SK-N-SH (cell line): ENCODE measurements at regions not wholly inside any gene's neighbourhood (a gene's known extent, or its start where the extent isn't known, plus 50 kb on each side); places are given as distances from the start of the nearest gene placed in this dataset.
"Not testable (repeated sequence)": the region's sequence is repeated elsewhere in the genome, so short reads cannot be mapped to it uniquely, and the experiment has no call there.

Source experiments
- CTCF ChIA-PET: fragments of 300-600, 350-600 bp; formaldehyde crosslinking; extraction: SDS; loops from one replicate; lab custom pipeline; 2021; lab: Yijun Ruan, JAX
- POLR2A ChIA-PET: fragments of 350-600 bp; sonication (Branson Sonifier 250); formaldehyde crosslinking; extraction: SDS; loops from one replicate; lab custom pipeline; 2020; ENCODE audit warnings: antibody characterized with exemption, inconsistent platforms; lab: Yijun Ruan, JAX
- DNase-seq: peaks from one replicate; pipeline ENCODE4 v3.0.0; 2012
- H2AFZ ChIP-seq: fragments of 200-600 bp; sonication (generic); 2 replicates; pipeline ENCODE4 v1.8.1; 2016; ENCODE audit warnings: antibody characterized with exemption, mild to moderate bottlenecking, low read depth
- H3F3A ChIP-seq: fragments of 200-600 bp; sonication (generic); replicated peaks from 2 replicates; pipeline ENCODE3; 2016; ENCODE audit warnings: antibody characterized with exemption, mild to moderate bottlenecking; ENCODE audit not compliant: insufficient read depth
- H3K27ac ChIP-seq, 2 experiments: fragments of 200-500 bp in 1 of 2; fragments of 200-600 bp in 1 of 2; sonication (Bioruptor generic) in 1 of 2; sonication (generic), shearing (Covaris generic) in 1 of 2; 2 replicates each; pipeline versions ENCODE4 v1.5.1 to v1.6.1; 2014 to 2016; ENCODE audit warnings: low read depth in 2 of 2, inconsistent platforms in 1 of 2, low read length in 1 of 2, mild to moderate bottlenecking in 1 of 2, mixed read lengths in 1 of 2
- H3K27me3 ChIP-seq: fragments of 200-600 bp; sonication (generic), shearing (Covaris generic); 2 replicates; pipeline ENCODE4 v1.6.1; 2016; ENCODE audit warnings: mixed run types; ENCODE audit not compliant: insufficient read depth
- H3K36me3 ChIP-seq, 2 experiments: fragments of 200-500 bp in 1 of 2; fragments of 200-600 bp in 1 of 2; sonication (Bioruptor generic) in 1 of 2; sonication (generic) in 1 of 2; replicated peaks in 1 of 2; 2 replicates each; pipeline versions ENCODE3 to v1.5.1; 2014 to 2016; ENCODE audit warnings: low read length in 1 of 2, mild to moderate bottlenecking in 1 of 2; ENCODE audit not compliant: insufficient read depth in 2 of 2, control insufficient read depth in 1 of 2
- H3K4me1 ChIP-seq, 2 experiments: fragments of 200-500 bp in 1 of 2; fragments of 200-600 bp in 1 of 2; sonication (Bioruptor generic) in 1 of 2; sonication (generic), shearing (Covaris generic) in 1 of 2; 2 replicates each; pipeline versions ENCODE4 v1.5.1 to v1.6.1; 2014 to 2016; ENCODE audit warnings: low read depth in 1 of 2, low read length in 1 of 2, mixed run types in 1 of 2; ENCODE audit not compliant: insufficient read depth in 2 of 2, control insufficient read depth in 1 of 2
- H3K4me2 ChIP-seq: fragments of 200-600 bp; sonication (generic), shearing (Covaris generic); 2 replicates; pipeline ENCODE4 v1.6.1; 2017; ENCODE audit warnings: mixed run types
- H3K4me3 ChIP-seq, 2 experiments: fragments of 200-500 bp in 1 of 2; fragments of 200-600 bp in 1 of 2; sonication (Bioruptor generic) in 1 of 2; sonication (generic), shearing (Covaris generic) in 1 of 2; 2 replicates each; pipeline versions ENCODE4 v1.5.1 to v1.8.1; 2014 to 2016; ENCODE audit warnings: low read depth in 2 of 2, inconsistent platforms in 1 of 2, low read length in 1 of 2, mild to moderate bottlenecking in 1 of 2, mixed read lengths in 1 of 2, moderate library complexity in 1 of 2
- H3K79me2 ChIP-seq: fragments of 200-600 bp; sonication (generic); 2 replicates; pipeline ENCODE4 v1.8.1; 2017; ENCODE audit warnings: mild to moderate bottlenecking; ENCODE audit not compliant: insufficient read depth
- H3K9ac ChIP-seq: fragments of 200-600 bp; sonication (generic); 2 replicates; pipeline ENCODE4 v1.6.1; 2017; ENCODE audit warnings: mixed run types
- H3K9me2 ChIP-seq: fragments of 200-600 bp; sonication (generic); 2 replicates; pipeline ENCODE4 v1.6.1; 2017; ENCODE audit warnings: mixed run types
- H3K9me3 ChIP-seq: fragments of 200-600 bp; sonication (generic); 2 replicates; pipeline ENCODE4 v1.6.1; 2017; ENCODE audit warnings: mixed run types, mild to moderate bottlenecking, moderate library complexity
- H4K20me1 ChIP-seq: fragments of 200-600 bp; sonication (generic); 2 replicates; pipeline ENCODE4 v1.6.1; 2017; ENCODE audit warnings: mild to moderate bottlenecking, mixed run types; ENCODE audit not compliant: insufficient read depth
- CHD2 ChIP-seq: fragments of 150-350 bp; IDR thresholded peaks from 2 replicates; pipeline ENCODE4 v1.6.1; 2018; ENCODE audit warnings: low read length; ENCODE audit not compliant: partially characterized antibody
- ELF1 ChIP-seq: IDR thresholded peaks from 2 replicates; pipeline ENCODE4 v1.4.0; 2012
- EP300 ChIP-seq, 2 experiments: IDR thresholded peaks; 2 replicates each; pipeline versions ENCODE4 v1.4.0 to v1.6.1; 2012; ENCODE audit warnings: borderline replicate concordance in 1 of 2, low read depth in 1 of 2, low read length in 1 of 2
- EZH2phosphoT487 ChIP-seq: fragments of 200-600 bp; sonication (generic); IDR thresholded peaks from 2 replicates; pipeline ENCODE4 v1.6.1; 2017; ENCODE audit warnings: low read depth, mixed run types, mild to moderate bottlenecking, antibody characterized with exemption, moderate library complexity, borderline replicate concordance
- FOXJ3 ChIP-seq: sonication (generic); formaldehyde crosslinking; IDR thresholded peaks from 2 replicates; pipeline ENCODE4 v1.5.1; 2020; ENCODE audit warnings: mild to moderate bottlenecking, missing genetic modification reagents
- GATA2 ChIP-seq: sonication (generic); formaldehyde crosslinking; IDR thresholded peaks from 2 replicates; pipeline ENCODE4 v1.5.0; 2020; ENCODE audit warnings: mild to moderate bottlenecking, missing genetic modification reagents
- JUND ChIP-seq: IDR thresholded peaks from 2 replicates; pipeline ENCODE4 v1.4.0; 2012
- MEF2A ChIP-seq: IDR thresholded peaks from 2 replicates; pipeline ENCODE4 v1.4.0; 2012; ENCODE audit warnings: low read depth, borderline replicate concordance
- MXI1 ChIP-seq: IDR thresholded peaks from 2 replicates; pipeline ENCODE4 v1.6.1; 2012; ENCODE audit warnings: mild to moderate bottlenecking, low read depth, low read length, improper control_type of control experiment
- NFIC ChIP-seq: IDR thresholded peaks from 2 replicates; pipeline ENCODE4 v1.4.0; 2012; ENCODE audit warnings: borderline replicate concordance
- POLR2AphosphoS5 ChIP-seq: IDR thresholded peaks from 2 replicates; pipeline ENCODE4 v1.6.1; 2012; ENCODE audit warnings: low read depth, low read length
- RAD21 ChIP-seq: IDR thresholded peaks from 2 replicates; pipeline ENCODE4 v1.6.1; 2012; ENCODE audit warnings: mild to moderate bottlenecking, low read length
- RCOR1 ChIP-seq: fragments of 150-350 bp; IDR thresholded peaks from 2 replicates; pipeline ENCODE4 v1.6.1; 2017; ENCODE audit warnings: antibody characterized with exemption, low read length
- SIN3A ChIP-seq: IDR thresholded peaks from 2 replicates; pipeline ENCODE4 v1.6.1; 2012; ENCODE audit warnings: low read depth, mild to moderate bottlenecking, low read length, moderate library complexity, borderline replicate concordance
- SMC3 ChIP-seq: IDR thresholded peaks from 2 replicates; pipeline ENCODE4 v1.6.1; 2012; ENCODE audit warnings: low read depth, low read length, improper control_type of control experiment
- TAF1 ChIP-seq: IDR thresholded peaks from 2 replicates; pipeline ENCODE4 v1.6.1; 2012; ENCODE audit warnings: low read depth, mild to moderate bottlenecking, low read length, moderate library complexity, borderline replicate concordance
- TCF12 ChIP-seq: IDR thresholded peaks from 2 replicates; pipeline ENCODE4 v1.4.0; 2012
- YY1 ChIP-seq: IDR thresholded peaks from 2 replicates; pipeline ENCODE4 v1.4.0; 2012; ENCODE audit warnings: low read depth, mild to moderate bottlenecking
- WGBS: methylation state at CpG from one replicate; pipeline ENCODE4 v1.1.6; 2017; ENCODE audit warnings: low lambda C conversion rate; 5-methylcytosine and 5-hydroxymethylcytosine counted together
- TF ChIP-seq, protein P1 (sequence below): fragments of 200-600 bp; sonication (generic); IDR thresholded peaks from 2 replicates; pipeline ENCODE4 v1.6.1; 2017; ENCODE audit warnings: antibody characterized with exemption, mild to moderate bottlenecking, moderate library complexity
- TF ChIP-seq, protein P2 (sequence below): IDR thresholded peaks from 2 replicates; pipeline ENCODE4 v1.4.0; 2012; ENCODE audit warnings: low read depth, borderline replicate concordance
- TF ChIP-seq, protein P3 (sequence below): IDR thresholded peaks from 2 replicates; pipeline ENCODE4 v1.4.0; 2012; ENCODE audit warnings: low read depth

DNA sequence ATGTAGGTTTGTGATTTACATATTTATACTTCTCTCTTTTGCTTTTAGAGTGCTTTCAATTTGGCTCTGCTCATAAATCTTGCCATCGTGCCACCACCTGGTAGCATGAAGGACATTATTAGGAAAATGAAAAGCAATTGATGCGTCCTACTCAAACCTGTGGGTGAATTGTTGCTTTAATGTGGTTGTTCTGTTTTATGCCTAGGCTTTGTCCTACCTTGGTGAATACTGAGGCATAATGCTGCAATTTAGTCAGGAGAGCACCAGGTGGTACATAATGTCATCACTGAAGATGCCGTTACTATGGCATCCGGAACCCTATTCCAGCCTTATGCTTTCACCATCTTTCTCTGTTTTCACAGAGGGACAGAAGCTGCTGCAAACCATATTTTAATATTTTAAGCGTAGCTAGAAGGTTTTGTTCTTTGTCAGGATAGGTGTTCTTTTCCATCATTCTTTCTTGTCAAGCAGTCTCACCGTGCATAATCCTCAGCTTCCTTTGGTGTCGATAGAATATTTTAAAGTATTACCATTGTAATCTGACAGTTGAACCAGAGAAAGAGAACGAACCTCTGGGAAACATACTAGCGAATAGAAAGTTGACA lies 68.5 kb upstream of the PKP2 start:
- CTCF ChIA-PET = interaction anchor here (0.9 to 1.1 kb wide), 2 partner anchors 18 kb away, joined by 3 read pairs; no protein-coding TSS in a partner anchor
- TF ChIP-seq JUND (no peak), SIN3A (no peak), TCF12 (no peak), MEF2A (no peak), ELF1 (no peak)
- TF ChIP-seq, all 33 proteins: peak for 0
- POLR2A ChIA-PET = no interaction called here

DNA sequence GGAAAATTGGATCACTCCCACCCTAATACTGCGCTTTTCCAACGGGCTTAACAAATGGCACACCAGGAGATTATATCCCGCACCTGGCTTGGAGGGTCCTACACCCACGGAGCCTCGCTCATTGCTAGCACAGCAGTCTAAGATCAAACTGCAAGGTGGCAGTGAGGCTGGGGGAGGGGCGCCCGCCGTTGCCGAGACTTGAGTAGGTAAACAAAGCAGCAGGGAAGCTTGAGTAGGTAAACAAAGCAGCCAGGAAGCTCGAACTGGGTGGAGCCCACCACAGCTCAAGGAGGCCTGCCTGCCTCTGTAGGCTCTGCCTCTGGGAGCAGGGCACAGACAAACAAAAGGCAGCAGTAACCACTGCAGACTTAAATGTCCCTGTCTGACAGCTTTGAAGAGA lies 59.8 kb upstream of the PKP2 start:
- H3K4me1 ChIP-seq, H3K79me2 ChIP-seq, POLR2A ChIA-PET, H4K20me1 ChIP-seq, CTCF ChIA-PET, H3K9me3 ChIP-seq, H3K9me2 ChIP-seq, H3K4me2 ChIP-seq, H3F3A ChIP-seq, H3K4me3 ChIP-seq, H3K27ac ChIP-seq, H3K36me3 ChIP-seq, DNase-seq, H3K27me3 ChIP-seq, H2AFZ ChIP-seq, H3K9ac ChIP-seq: not testable (repeated sequence)
- WGBS = 18% methylated on average over 7 of the region's 10 CpGs

More for the DNA sequence above, 68.5 kb upstream of the PKP2 start:
- Histone ChIP-seq H3K79me2 (no peaks in the 10 kb centered on the region), H3K9ac (no peak overlapping the region), H2AFZ (no peak overlapping the region), H3K27me3 (no peaks in the 10 kb centered on the region), H3K27ac (no peak overlapping the region), H4K20me1 (no peaks in the 10 kb centered on the region), H3K4me3 (no peak overlapping the region), H3K4me1 (no peaks in the 10 kb centered on the region), H3K36me3 (no peaks in the 10 kb centered on the region), H3K9me2 (no peaks in the 10 kb centered on the region), H3K9me3 (no peaks in the 10 kb centered on the region), H3F3A (no peaks in the 10 kb centered on the region), H3K4me2 (no peak overlapping the region)
- WGBS = 13% methylated on average over 9 of the region's 9 CpGs
- DNase-seq = no peak

DNA sequence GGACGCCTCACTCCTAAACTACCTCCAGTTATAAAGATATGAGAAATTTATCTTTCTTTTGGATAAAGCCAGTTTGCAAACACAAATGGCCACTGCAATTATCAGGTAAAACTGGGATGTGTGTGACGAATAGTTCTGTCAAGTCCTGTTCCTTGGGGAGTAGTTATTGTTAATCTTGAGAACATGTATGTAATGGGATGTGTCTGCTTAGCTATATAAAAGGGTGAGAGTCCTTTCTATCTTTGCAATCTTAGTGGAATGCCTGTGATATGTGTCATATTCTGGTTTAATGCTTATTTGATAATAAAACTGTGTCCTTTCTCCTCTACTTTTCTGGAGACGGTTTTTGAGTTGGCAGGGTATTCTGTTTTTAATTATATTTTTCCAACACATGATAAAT lies 56.1 kb upstream of the PKP2 start:
- WGBS = 7% methylated on average over 3 of the region's 3 CpGs

More for the DNA sequence above, 56.1 kb upstream of the PKP2 start:
- H3K27ac ChIP-seq = no peak overlapping the region
- H3K36me3 ChIP-seq = no peaks in the 10 kb centered on the region
- no peaks in the 10 kb centered on the region for H3K79me2 ChIP-seq
- H3K9me3 ChIP-seq = no peaks in the 10 kb centered on the region
- no peaks in the 10 kb centered on the region for H3K9me2 ChIP-seq
- H3K4me2 ChIP-seq = no peak overlapping the region
- no peaks in the 10 kb centered on the region for H3K27me3 ChIP-seq
- H3K9ac ChIP-seq = no peak overlapping the region
- H4K20me1 ChIP-seq = no peaks in the 10 kb centered on the region
- CTCF ChIA-PET = no interaction called here
- H3K4me3 ChIP-seq = no peak overlapping the region
- DNase-seq = no peak
- H2AFZ ChIP-seq = no peak overlapping the region
- H3K4me1 ChIP-seq = no peaks in the 10 kb centered on the region
- TF ChIP-seq, protein P1, sequence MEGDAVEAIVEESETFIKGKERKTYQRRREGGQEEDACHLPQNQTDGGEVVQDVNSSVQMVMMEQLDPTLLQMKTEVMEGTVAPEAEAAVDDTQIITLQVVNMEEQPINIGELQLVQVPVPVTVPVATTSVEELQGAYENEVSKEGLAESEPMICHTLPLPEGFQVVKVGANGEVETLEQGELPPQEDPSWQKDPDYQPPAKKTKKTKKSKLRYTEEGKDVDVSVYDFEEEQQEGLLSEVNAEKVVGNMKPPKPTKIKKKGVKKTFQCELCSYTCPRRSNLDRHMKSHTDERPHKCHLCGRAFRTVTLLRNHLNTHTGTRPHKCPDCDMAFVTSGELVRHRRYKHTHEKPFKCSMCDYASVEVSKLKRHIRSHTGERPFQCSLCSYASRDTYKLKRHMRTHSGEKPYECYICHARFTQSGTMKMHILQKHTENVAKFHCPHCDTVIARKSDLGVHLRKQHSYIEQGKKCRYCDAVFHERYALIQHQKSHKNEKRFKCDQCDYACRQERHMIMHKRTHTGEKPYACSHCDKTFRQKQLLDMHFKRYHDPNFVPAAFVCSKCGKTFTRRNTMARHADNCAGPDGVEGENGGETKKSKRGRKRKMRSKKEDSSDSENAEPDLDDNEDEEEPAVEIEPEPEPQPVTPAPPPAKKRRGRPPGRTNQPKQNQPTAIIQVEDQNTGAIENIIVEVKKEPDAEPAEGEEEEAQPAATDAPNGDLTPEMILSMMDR = no peak
- TF ChIP-seq GATA2 (no peak), YY1 (no peak), MXI1 (no peak), EZH2phosphoT487 (no peak), MEF2A (no peak), FOXJ3 (CRISPR knock-in tag) (no peak), RCOR1 (no peak), TAF1 (no peak), POLR2AphosphoS5 (no peak), EP300 (IDR thresholded peaks at IDR 0.05; ENCODE audit: borderline replicate concordance in 1 of 2, low read depth in 1 of 2, low read length in 1 of 2) (no peak), ELF1 (no peak), CHD2 (no peak), SMC3 (no peak), NFIC (no peak), RAD21 (no peak)
- TF ChIP-seq, protein P2, sequence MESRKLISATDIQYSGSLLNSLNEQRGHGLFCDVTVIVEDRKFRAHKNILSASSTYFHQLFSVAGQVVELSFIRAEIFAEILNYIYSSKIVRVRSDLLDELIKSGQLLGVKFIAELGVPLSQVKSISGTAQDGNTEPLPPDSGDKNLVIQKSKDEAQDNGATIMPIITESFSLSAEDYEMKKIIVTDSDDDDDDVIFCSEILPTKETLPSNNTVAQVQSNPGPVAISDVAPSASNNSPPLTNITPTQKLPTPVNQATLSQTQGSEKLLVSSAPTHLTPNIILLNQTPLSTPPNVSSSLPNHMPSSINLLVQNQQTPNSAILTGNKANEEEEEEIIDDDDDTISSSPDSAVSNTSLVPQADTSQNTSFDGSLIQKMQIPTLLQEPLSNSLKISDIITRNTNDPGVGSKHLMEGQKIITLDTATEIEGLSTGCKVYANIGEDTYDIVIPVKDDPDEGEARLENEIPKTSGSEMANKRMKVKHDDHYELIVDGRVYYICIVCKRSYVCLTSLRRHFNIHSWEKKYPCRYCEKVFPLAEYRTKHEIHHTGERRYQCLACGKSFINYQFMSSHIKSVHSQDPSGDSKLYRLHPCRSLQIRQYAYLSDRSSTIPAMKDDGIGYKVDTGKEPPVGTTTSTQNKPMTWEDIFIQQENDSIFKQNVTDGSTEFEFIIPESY = no peak
- TF ChIP-seq, protein P3, sequence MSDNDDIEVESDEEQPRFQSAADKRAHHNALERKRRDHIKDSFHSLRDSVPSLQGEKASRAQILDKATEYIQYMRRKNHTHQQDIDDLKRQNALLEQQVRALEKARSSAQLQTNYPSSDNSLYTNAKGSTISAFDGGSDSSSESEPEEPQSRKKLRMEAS = no peak
- POLR2A ChIA-PET = no interaction called here
- no peaks in the 10 kb centered on the region for H3F3A ChIP-seq
